Neural cell (in vitro differentiated cells): ENCODE measurements at regions not wholly inside any gene's neighbourhood (a gene's known extent, or its start where the extent isn't known, plus 50 kb on each side); places are given as distances from the start of the nearest gene placed in this dataset.

Experiments
- H2AFZ ChIP-seq: fragments of 200-600, 300-800 bp; sonication (generic), shearing (Covaris generic); 2 replicates; pipeline ENCODE4 v1.6.0; 2014; ENCODE audit warnings: low read depth, mild to moderate bottlenecking, antibody characterized with exemption, low read length, moderate library complexity
- H3F3A ChIP-seq: fragments of 200-600 bp; shearing (Covaris generic); 2 replicates; pipeline ENCODE4 v1.6.1; 2016; ENCODE audit warnings: mild to moderate bottlenecking, moderate library complexity, mixed read lengths, antibody characterized with exemption, low read length; ENCODE audit not compliant: insufficient read depth, poor library complexity, severe bottlenecking
- H3K27ac ChIP-seq: fragments of 200-600, 300-800 bp; sonication (generic), shearing (Covaris generic); 2 replicates; pipeline ENCODE4 v1.5.1; 2014; ENCODE audit warnings: mild to moderate bottlenecking, low read length, moderate library complexity
- H3K27me3 ChIP-seq: fragments of 300-800, 200-600 bp; sonication (generic), shearing (Covaris generic); 2 replicates; pipeline ENCODE4 v1.6.0; 2014; ENCODE audit warnings: mild to moderate bottlenecking, low read depth, low read length, moderate library complexity; ENCODE audit not compliant: insufficient read depth
- H3K36me3 ChIP-seq: fragments of 300-800, 200-600 bp; sonication (generic), shearing (Covaris generic); 2 replicates; pipeline ENCODE4 v1.5.1; 2014; ENCODE audit warnings: mild to moderate bottlenecking, antibody characterized with exemption, low read length, moderate library complexity; ENCODE audit not compliant: insufficient read depth
- H3K4me2 ChIP-seq: fragments of 300-800, 200-600 bp; sonication (generic), shearing (Covaris generic); 2 replicates; pipeline ENCODE4 v1.6.0; 2014; ENCODE audit warnings: mild to moderate bottlenecking, low read length
- H3K4me3 ChIP-seq: fragments of 300-800, 200-600 bp; sonication (generic), shearing (Covaris generic); 2 replicates; pipeline ENCODE4 v1.5.1; 2014; ENCODE audit warnings: mild to moderate bottlenecking, low read length, moderate library complexity
- H3K79me2 ChIP-seq: fragments of 200-600 bp; shearing (Covaris generic); replicated peaks from 2 replicates; pipeline ENCODE4 v1.6.0; 2014; ENCODE audit warnings: mild to moderate bottlenecking, low read length, moderate library complexity; ENCODE audit not compliant: insufficient read depth
- H3K9ac ChIP-seq: fragments of 300-800, 200-600 bp; sonication (generic), shearing (Covaris generic); 2 replicates; pipeline ENCODE4 v1.6.1; 2016; ENCODE audit warnings: mild to moderate bottlenecking, low read length, mixed read lengths
- H3K9me2 ChIP-seq: fragments of 200-600 bp; shearing (Covaris generic); 2 replicates; pipeline ENCODE4 v1.6.1; 2016; ENCODE audit warnings: mild to moderate bottlenecking, low read length, mixed read lengths; ENCODE audit not compliant: insufficient read depth
- H3K9me3 ChIP-seq: fragments of 200-600, 300-800 bp; sonication (generic), shearing (Covaris generic); 2 replicates; pipeline ENCODE4 v1.6.1; 2016; ENCODE audit warnings: mild to moderate bottlenecking, mixed run types, low read length, moderate library complexity, mixed read lengths
- H4K20me1 ChIP-seq: fragments of 200-600 bp; shearing (Covaris generic); 2 replicates; pipeline ENCODE4 v1.6.1; 2016; ENCODE audit warnings: mild to moderate bottlenecking, mixed run types; ENCODE audit not compliant: insufficient read depth
- CTCF ChIP-seq: fragments of 450-650 bp; IDR thresholded peaks from 2 replicates; pipeline ENCODE4 v1.5.1; 2014; ENCODE audit warnings: antibody characterized with exemption, mild to moderate bottlenecking, moderate library complexity; ENCODE audit not compliant: poor library complexity, severe bottlenecking
- EP300 ChIP-seq: fragments of 450-650 bp; conservative IDR thresholded peaks from 2 replicates; pipeline ENCODE4 v1.6.1; 2014; ENCODE audit warnings: antibody characterized with exemption, mild to moderate bottlenecking, moderate library complexity; ENCODE audit not compliant: poor library complexity, severe bottlenecking
- EZH2 ChIP-seq: fragments of 200-600, 300-800 bp; shearing (Covaris generic), sonication (generic); IDR thresholded peaks from 2 replicates; pipeline ENCODE4 v1.6.1; 2014; ENCODE audit warnings: antibody characterized with exemption, low read length, borderline replicate concordance, mild to moderate bottlenecking; ENCODE audit not compliant: insufficient read depth, poor library complexity, severe bottlenecking
- MXI1 ChIP-seq: fragments of 450-650 bp; conservative IDR thresholded peaks from 2 replicates; pipeline ENCODE4 v1.6.1; 2014; ENCODE audit warnings: antibody characterized with exemption, mild to moderate bottlenecking; ENCODE audit not compliant: poor library complexity, severe bottlenecking
- POLR2AphosphoS5 ChIP-seq: IDR thresholded peaks from 2 replicates; pipeline ENCODE4 v1.6.1; 2012
- RAD21 ChIP-seq: fragments of 450-650 bp; conservative IDR thresholded peaks from 2 replicates; pipeline ENCODE4 v1.6.1; 2014; ENCODE audit warnings: antibody characterized with exemption, mild to moderate bottlenecking, moderate library complexity
- REST ChIP-seq: IDR thresholded peaks from 2 replicates; pipeline ENCODE4 v1.6.1; 2012; ENCODE audit warnings: borderline replicate concordance
- SMC3 ChIP-seq: fragments of 450-650 bp; conservative IDR thresholded peaks from 2 replicates; pipeline ENCODE4 v1.6.1; 2014; ENCODE audit warnings: antibody characterized with exemption, mild to moderate bottlenecking, moderate library complexity; ENCODE audit not compliant: poor library complexity
- TAF1 ChIP-seq: IDR thresholded peaks from 2 replicates; pipeline ENCODE4 v1.6.1; 2012; ENCODE audit warnings: low read depth

- Histone ChIP-seq H3K36me3 (no peaks in the 10 kb centered on the region), H3K4me2 (no peak overlapping the region), H3K27me3 (no peaks in the 10 kb centered on the region), H3K9me3 (no peaks in the 10 kb centered on the region), H3K4me3 (no peak overlapping the region), H3K9ac (no peak overlapping the region), H2AFZ (no peak overlapping the region), H3F3A (no peaks in the 10 kb centered on the region), H3K79me2 (no peaks in the 10 kb centered on the region), H3K9me2 (no peaks in the 10 kb centered on the region), H3K27ac (no peak overlapping the region), H4K20me1 (no peaks in the 10 kb centered on the region)
- no peak for TF ChIP-seq TAF1
- no peak for TF ChIP-seq SMC3
- TF ChIP-seq POLR2AphosphoS5, result no peak
- TF ChIP-seq MXI1, result no peak
- TF ChIP-seq REST, result no peak
- TF ChIP-seq CTCF, result no peak
- TF ChIP-seq EP300, result no peak
- TF ChIP-seq EZH2, result no peak
- TF ChIP-seq RAD21, result no peak
Observed at GRCh38 chr5:96015709-96016108, 54.1 kb upstream of the ELL2 start.

GRCh38 chr5:96014395-96014794 lies 52.7 kb upstream of the ELL2 start:
- H3K36me3 ChIP-seq, result no peaks in the 10 kb centered on the region
- no peaks in the 10 kb centered on the region for H3K27me3 ChIP-seq
- H3K27ac ChIP-seq, result no peak overlapping the region
- H4K20me1 ChIP-seq, result no peaks in the 10 kb centered on the region
- TF ChIP-seq MXI1 (no peak), CTCF (no peak), REST (no peak), EP300 (no peak), POLR2AphosphoS5 (no peak), TAF1 (no peak), SMC3 (no peak), EZH2 (no peak), RAD21 (no peak)
- no peak overlapping the region for H2AFZ ChIP-seq
- H3F3A ChIP-seq, result no peaks in the 10 kb centered on the region
- H3K9me2 ChIP-seq, result no peaks in the 10 kb centered on the region
- H3K79me2 ChIP-seq, result no peaks in the 10 kb centered on the region
- no peak overlapping the region for H3K4me3 ChIP-seq
- no peak overlapping the region for H3K9ac ChIP-seq
- no peaks in the 10 kb centered on the region for H3K9me3 ChIP-seq
- no peak overlapping the region for H3K4me2 ChIP-seq
